ENCODE measurements at regions not wholly inside any gene's neighbourhood (a gene's known extent, or its start where the extent isn't known, plus 50 kb on each side); places are given as distances from the start of the nearest gene placed in this dataset.

GRCh38 chr6:63437058-63437457 is 117.3 kb upstream of the LGSN start:
- in situ Hi-C loops (cut with HindIII; ENCODE audit: low sequenced_read_pairs), result no loop called here
- no peak for DNase-seq (ENCODE audit: low spot score)

- DNase-seq (ENCODE audit: low spot score), result no peak
- in situ Hi-C loops (cut with HindIII; ENCODE audit: low sequenced_read_pairs), result no loop called here
Observed at GRCh38 chr6:63440057-63440456, 120.3 kb upstream of the LGSN start.

- in situ Hi-C loops (cut with HindIII; ENCODE audit: low sequenced_read_pairs), result no loop called here
- no peak for DNase-seq (ENCODE audit: low spot score)
Observed at GRCh38 chr6:63440594-63440993, 120.8 kb upstream of the LGSN start.

- in situ Hi-C loops (cut with HindIII; ENCODE audit: low sequenced_read_pairs), result no loop called here
- no peak for DNase-seq (ENCODE audit: low spot score)
Observed at GRCh38 chr6:63441266-63441956, 121.6 kb upstream of the LGSN start.

GRCh38 chr6:63442870-63443269 is 123.1 kb upstream of the LGSN start:
- in situ Hi-C loops (cut with HindIII; ENCODE audit: low sequenced_read_pairs), result no loop called here
- no peak for DNase-seq (ENCODE audit: low spot score)

GRCh38 chr6:63444768-63445167 is 125.0 kb upstream of the LGSN start:
- DNase-seq (ENCODE audit: low spot score), result no peak
- in situ Hi-C loops (cut with HindIII; ENCODE audit: low sequenced_read_pairs), result no loop called here

- in situ Hi-C loops (cut with HindIII; ENCODE audit: low sequenced_read_pairs), result no loop called here
Observed at GRCh38 chr6:63446405-63446804, 125.9 kb upstream of the LOC128125822 start.

GRCh38 chr6:63447134-63447533 is 125.1 kb upstream of the LOC128125822 start:
- DNase-seq (ENCODE audit: low spot score), result no peak
- in situ Hi-C loops (cut with HindIII; ENCODE audit: low sequenced_read_pairs), result no loop called here

More at GRCh38 chr6:63446405-63446804, 125.9 kb upstream of the LOC128125822 start:
- no peak for DNase-seq (ENCODE audit: low spot score)

GRCh38 chr6:63448229-63448628 is 124.1 kb upstream of the LOC128125822 start:
- in situ Hi-C loops (cut with HindIII; ENCODE audit: low sequenced_read_pairs), result no loop called here
- no peak for DNase-seq (ENCODE audit: low spot score)

- in situ Hi-C loops (cut with HindIII; ENCODE audit: low sequenced_read_pairs), result no loop called here
- DNase-seq (ENCODE audit: low spot score), result no peak
Observed at GRCh38 chr6:63449714-63450113, 122.6 kb upstream of the LOC128125822 start.

GRCh38 chr6:63451238-63451637 is 121.0 kb upstream of the LOC128125822 start:
- in situ Hi-C loops (cut with HindIII; ENCODE audit: low sequenced_read_pairs), result no loop called here
- DNase-seq (ENCODE audit: low spot score), result no peak

- in situ Hi-C loops (cut with HindIII; ENCODE audit: low sequenced_read_pairs), result no loop called here
Observed at GRCh38 chr6:63452125-63452524, 120.2 kb upstream of the LOC128125822 start.

GRCh38 chr6:63456734-63457133 is 115.5 kb upstream of the LOC128125822 start:
- DNase-seq (ENCODE audit: low spot score), result no peak
- in situ Hi-C loops (cut with HindIII; ENCODE audit: low sequenced_read_pairs), result no loop called here

More at GRCh38 chr6:63452125-63452524, 120.2 kb upstream of the LOC128125822 start:
- DNase-seq (ENCODE audit: low spot score), result no peak

GRCh38 chr6:63458480-63459115 is 113.7 kb upstream of the LOC128125822 start:
- DNase-seq (ENCODE audit: low spot score), result no peak

GRCh38 chr6:63459814-63460213 is 112.5 kb upstream of the LOC128125822 start:
- in situ Hi-C loops (cut with HindIII; ENCODE audit: low sequenced_read_pairs), result no loop called here
- no peak for DNase-seq (ENCODE audit: low spot score)

More at GRCh38 chr6:63458480-63459115, 113.7 kb upstream of the LOC128125822 start:
- in situ Hi-C loops (cut with HindIII; ENCODE audit: low sequenced_read_pairs), result no loop called here

GRCh38 chr6:63460971-63461370 is 111.3 kb upstream of the LOC128125822 start:
- in situ Hi-C loops (cut with HindIII; ENCODE audit: low sequenced_read_pairs), result no loop called here
- DNase-seq (ENCODE audit: low spot score), result no peak

- in situ Hi-C loops (cut with HindIII; ENCODE audit: low sequenced_read_pairs), result no loop called here
- no peak for DNase-seq (ENCODE audit: low spot score)
Observed at GRCh38 chr6:63464060-63464459, 108.2 kb upstream of the LOC128125822 start.

- in situ Hi-C loops (cut with HindIII; ENCODE audit: low sequenced_read_pairs), result no loop called here
Observed at GRCh38 chr6:63465750-63466149, 106.5 kb upstream of the LOC128125822 start.

GRCh38 chr6:63466242-63466733 is 106.0 kb upstream of the LOC128125822 start:
- DNase-seq (ENCODE audit: low spot score), result no peak
- in situ Hi-C loops (cut with HindIII; ENCODE audit: low sequenced_read_pairs), result no loop called here

More at GRCh38 chr6:63465750-63466149, 106.5 kb upstream of the LOC128125822 start:
- DNase-seq (ENCODE audit: low spot score), result no peak

- no peak for DNase-seq (ENCODE audit: low spot score)
Observed at GRCh38 chr6:63467247-63467954, 104.9 kb upstream of the LOC128125822 start.

More at GRCh38 chr6:63467247-63467954, 104.9 kb upstream of the LOC128125822 start:
- in situ Hi-C loops (cut with HindIII; ENCODE audit: low sequenced_read_pairs), result no loop called here

Measured in G401 (cell line).